ENCODE measurements at regions not wholly inside any gene's neighbourhood (a gene's known extent, or its start where the extent isn't known, plus 50 kb on each side); places are given as distances from the start of the nearest gene placed in this dataset.
"Not testable (repeated sequence)": the region's sequence is repeated elsewhere in the genome, so short reads cannot be mapped to it uniquely, and the experiment has no call there.

- Mint-ChIP-seq H3K36me3 (ENCODE audit: low read depth) (no peaks in the 10 kb centered on the region), H3K27ac (no peak overlapping the region), H3K9me3 (no peaks in the 10 kb centered on the region), H3K4me3 (no peak overlapping the region), H3K27me3 (ENCODE audit: low read depth, poor library complexity) (peaks cover 4% of the 10 kb centered on the region), H3K4me1 (no peaks in the 10 kb centered on the region)
- no peak for DNase-seq
- TF ChIP-seq, protein P1, sequence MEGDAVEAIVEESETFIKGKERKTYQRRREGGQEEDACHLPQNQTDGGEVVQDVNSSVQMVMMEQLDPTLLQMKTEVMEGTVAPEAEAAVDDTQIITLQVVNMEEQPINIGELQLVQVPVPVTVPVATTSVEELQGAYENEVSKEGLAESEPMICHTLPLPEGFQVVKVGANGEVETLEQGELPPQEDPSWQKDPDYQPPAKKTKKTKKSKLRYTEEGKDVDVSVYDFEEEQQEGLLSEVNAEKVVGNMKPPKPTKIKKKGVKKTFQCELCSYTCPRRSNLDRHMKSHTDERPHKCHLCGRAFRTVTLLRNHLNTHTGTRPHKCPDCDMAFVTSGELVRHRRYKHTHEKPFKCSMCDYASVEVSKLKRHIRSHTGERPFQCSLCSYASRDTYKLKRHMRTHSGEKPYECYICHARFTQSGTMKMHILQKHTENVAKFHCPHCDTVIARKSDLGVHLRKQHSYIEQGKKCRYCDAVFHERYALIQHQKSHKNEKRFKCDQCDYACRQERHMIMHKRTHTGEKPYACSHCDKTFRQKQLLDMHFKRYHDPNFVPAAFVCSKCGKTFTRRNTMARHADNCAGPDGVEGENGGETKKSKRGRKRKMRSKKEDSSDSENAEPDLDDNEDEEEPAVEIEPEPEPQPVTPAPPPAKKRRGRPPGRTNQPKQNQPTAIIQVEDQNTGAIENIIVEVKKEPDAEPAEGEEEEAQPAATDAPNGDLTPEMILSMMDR (IDR thresholded peaks at IDR 0.05): no peak
Observed at GRCh38 chr2:193373120-193373519, 1178.4 kb upstream of the TMEFF2 start.

- Mint-ChIP-seq H3K27me3 (ENCODE audit: low read depth, poor library complexity) (peaks cover 4% of the 10 kb centered on the region), H3K36me3 (ENCODE audit: low read depth) (no peaks in the 10 kb centered on the region), H3K4me1 (no peaks in the 10 kb centered on the region), H3K4me3 (no peak overlapping the region), H3K27ac (no peak overlapping the region), H3K9me3 (no peaks in the 10 kb centered on the region)
- TF ChIP-seq, protein P1 (IDR thresholded peaks at IDR 0.05): no peak
- no peak for DNase-seq
Observed at GRCh38 chr2:193371200-193371599, 1176.5 kb upstream of the TMEFF2 start.

- no peaks in the 10 kb centered on the region for H3K36me3 Mint-ChIP-seq (ENCODE audit: low read depth)
- TF ChIP-seq, protein P1 (IDR thresholded peaks at IDR 0.05): no peak
- H3K4me3 Mint-ChIP-seq: no peak overlapping the region
- no peak for DNase-seq
- no peaks in the 10 kb centered on the region for H3K9me3 Mint-ChIP-seq
- H3K27ac Mint-ChIP-seq: no peak overlapping the region
- peaks cover 4% of the 10 kb centered on the region for H3K27me3 Mint-ChIP-seq (ENCODE audit: low read depth, poor library complexity)
- no peaks in the 10 kb centered on the region for H3K4me1 Mint-ChIP-seq
Observed at GRCh38 chr2:193368615-193369014, 1173.9 kb upstream of the TMEFF2 start.

DNA sequence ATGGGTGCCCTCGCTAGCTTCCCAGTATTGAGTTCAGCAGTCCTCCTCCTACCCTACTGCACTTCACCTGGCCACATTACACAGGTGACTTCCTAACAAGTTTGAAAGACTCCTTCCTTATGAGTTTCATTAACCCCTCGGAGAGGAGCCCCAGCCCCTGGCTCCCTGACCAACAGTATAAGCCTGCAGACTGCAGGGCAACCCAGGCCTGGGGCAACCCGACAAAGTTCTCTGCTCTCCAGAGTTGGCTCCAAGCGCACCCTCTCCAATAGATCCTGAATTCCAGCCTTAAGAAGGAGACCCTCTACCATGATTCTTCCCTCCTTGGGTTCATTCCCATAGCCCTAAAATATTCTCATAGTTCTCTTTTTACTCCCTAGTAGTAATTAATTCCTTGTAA lies 1162.8 kb upstream of the TMEFF2 start:
- Mint-ChIP-seq H3K27me3 (ENCODE audit: low read depth, poor library complexity) (no peaks in the 10 kb centered on the region), H3K4me3 (no peak overlapping the region), H3K4me1 (no peaks in the 10 kb centered on the region), H3K27ac (no peak overlapping the region), H3K9me3 (no peaks in the 10 kb centered on the region), H3K36me3 (ENCODE audit: low read depth) (no peaks in the 10 kb centered on the region)
- TF ChIP-seq, protein P1 (IDR thresholded peaks at IDR 0.05): no peak
- no peak for DNase-seq

- not testable (repeated sequence) for H3K4me1 Mint-ChIP-seq; H3K27ac Mint-ChIP-seq; H3K27me3 Mint-ChIP-seq (ENCODE audit: low read depth, poor library complexity); H3K9me3 Mint-ChIP-seq; DNase-seq; H3K36me3 Mint-ChIP-seq (ENCODE audit: low read depth); H3K4me3 Mint-ChIP-seq
Observed at GRCh38 chr2:193352665-193353242, 1158.0 kb upstream of the TMEFF2 start.

GRCh38 chr2:193350509-193350908 lies 1155.8 kb upstream of the TMEFF2 start:
- no peaks in the 10 kb centered on the region for H3K36me3 Mint-ChIP-seq (ENCODE audit: low read depth)
- no peak overlapping the region for H3K4me3 Mint-ChIP-seq
- no peaks in the 10 kb centered on the region for H3K27me3 Mint-ChIP-seq (ENCODE audit: low read depth, poor library complexity)
- H3K9me3 Mint-ChIP-seq: no peaks in the 10 kb centered on the region
- peak overlapping the region; percentile 86 for H3K27ac Mint-ChIP-seq
- H3K4me1 Mint-ChIP-seq: no peaks in the 10 kb centered on the region
- TF ChIP-seq, protein P1 (IDR thresholded peaks at IDR 0.05): no peak
- no peak for DNase-seq
